C4-2B (cell line): ENCODE measurements at regions not wholly inside any gene's neighbourhood (a gene's known extent, or its start where the extent isn't known, plus 50 kb on each side); places are given as distances from the start of the nearest gene placed in this dataset.
"Not testable (repeated sequence)": the region's sequence is repeated elsewhere in the genome, so short reads cannot be mapped to it uniquely, and the experiment has no call there.

ENCODE experiments used
- H3K27ac ChIP-seq: fragments of 450-650 bp; 2 replicates; pipeline ENCODE4 v1.5.1; 2017
- CTCF ChIP-seq: fragments of 450-650 bp; conservative IDR thresholded peaks from 2 replicates; pipeline ENCODE4 v1.5.1; 2017; ENCODE audit warnings: mild to moderate bottlenecking
- ZFX ChIP-seq: fragments of 450-650 bp; IDR thresholded peaks from 2 replicates; pipeline ENCODE4 v1.6.1; 2017

- TF ChIP-seq ZFX = no peak
- peak; percentile 13; the same call in 1 of the 2 replicates for TF ChIP-seq CTCF
- no peak overlapping the region for H3K27ac ChIP-seq
Measured at GRCh38 chr5:110267714-110268113, 458.8 kb downstream of the TMEM232 start.

- no peak overlapping the region for H3K27ac ChIP-seq
Measured at GRCh38 chr5:110268283-110268682, 458.2 kb downstream of the TMEM232 start.

GRCh38 chr5:110268985-110269384 lies 457.5 kb downstream of the TMEM232 start:
- no peak for TF ChIP-seq CTCF
- no peak for TF ChIP-seq ZFX
- H3K27ac ChIP-seq = no peak overlapping the region

More at GRCh38 chr5:110268283-110268682, 458.2 kb downstream of the TMEM232 start:
- no peak for TF ChIP-seq CTCF
- TF ChIP-seq ZFX = no peak

GRCh38 chr5:110269478-110270142 lies 456.9 kb downstream of the TMEM232 start:
- H3K27ac ChIP-seq = no peak overlapping the region
- TF ChIP-seq ZFX = no peak
- TF ChIP-seq CTCF = no peak

- TF ChIP-seq CTCF (no peak), ZFX (no peak)
- no peak overlapping the region for H3K27ac ChIP-seq
Measured at GRCh38 chr5:110275878-110276277, 450.6 kb downstream of the TMEM232 start.

- H3K27ac ChIP-seq = not testable (repeated sequence)
Measured at GRCh38 chr5:110278449-110278848, 448.0 kb downstream of the TMEM232 start.

GRCh38 chr5:110284121-110284520 lies 442.4 kb downstream of the TMEM232 start:
- not testable (repeated sequence) for H3K27ac ChIP-seq

- no peak overlapping the region for H3K27ac ChIP-seq
- TF ChIP-seq CTCF = no peak
Measured at GRCh38 chr5:110288766-110289511, 437.5 kb downstream of the TMEM232 start.
